WTC11 (cell line): ENCODE measurements at regions not wholly inside any gene's neighbourhood (a gene's known extent, or its start where the extent isn't known, plus 50 kb on each side); places are given as distances from the start of the nearest gene placed in this dataset.

Experiments used
- CREB1 ChIP-seq: sonication (generic); formaldehyde crosslinking; IDR thresholded peaks from 2 replicates; pipeline ENCODE4 v1.8.0; 2023; ENCODE audit warnings: mild to moderate bottlenecking, missing genetic modification reagents
- NFE2L1 ChIP-seq: sonication (generic); formaldehyde crosslinking; IDR thresholded peaks from 2 replicates; pipeline ENCODE4 v1.8.1; 2023; ENCODE audit warnings: missing genetic modification reagents
- NFYB ChIP-seq: sonication (generic); formaldehyde crosslinking; conservative IDR thresholded peaks from 2 replicates; pipeline ENCODE4 v1.8.0; 2022; ENCODE audit warnings: low read depth, missing genetic modification reagents
- RORB ChIP-seq: fragments of 250-450 bp; sonication (Bioruptor Pico); IDR thresholded peaks from 2 replicates; pipeline ENCODE4 v1.9.0; 2021; ENCODE audit warnings: mild to moderate bottlenecking
- TF ChIP-seq, protein P1 (sequence below): sonication (generic); formaldehyde crosslinking; IDR thresholded peaks from 2 replicates; pipeline ENCODE4 v1.8.0; 2022; ENCODE audit warnings: mild to moderate bottlenecking, missing genetic modification reagents
- TF ChIP-seq, protein P2 (sequence below): fragments of 200-600 bp; IDR thresholded peaks from 2 replicates; pipeline ENCODE4 v1.8.0; 2022; ENCODE audit warnings: antibody characterized with exemption
- TF ChIP-seq, protein P3 (sequence below): sonication (generic); formaldehyde crosslinking; IDR thresholded peaks from 2 replicates; pipeline ENCODE4 v1.8.0; 2022; ENCODE audit warnings: mild to moderate bottlenecking, missing genetic modification reagents
- TF ChIP-seq, protein P4 (sequence below): sonication (generic); formaldehyde crosslinking; IDR thresholded peaks from 2 replicates; pipeline ENCODE4 v1.8.0; 2022; ENCODE audit warnings: mild to moderate bottlenecking, missing genetic modification reagents
- TF ChIP-seq, protein P5 (sequence below): sonication (generic); formaldehyde crosslinking; IDR thresholded peaks from 2 replicates; pipeline ENCODE4 v1.8.0; 2022; ENCODE audit warnings: mild to moderate bottlenecking, missing genetic modification reagents
- TF ChIP-seq, protein P6 (sequence below): sonication (generic); formaldehyde crosslinking; IDR thresholded peaks from 2 replicates; pipeline ENCODE4 v1.8.1; 2023; ENCODE audit warnings: mild to moderate bottlenecking, missing genetic modification reagents, borderline replicate concordance

DNA sequence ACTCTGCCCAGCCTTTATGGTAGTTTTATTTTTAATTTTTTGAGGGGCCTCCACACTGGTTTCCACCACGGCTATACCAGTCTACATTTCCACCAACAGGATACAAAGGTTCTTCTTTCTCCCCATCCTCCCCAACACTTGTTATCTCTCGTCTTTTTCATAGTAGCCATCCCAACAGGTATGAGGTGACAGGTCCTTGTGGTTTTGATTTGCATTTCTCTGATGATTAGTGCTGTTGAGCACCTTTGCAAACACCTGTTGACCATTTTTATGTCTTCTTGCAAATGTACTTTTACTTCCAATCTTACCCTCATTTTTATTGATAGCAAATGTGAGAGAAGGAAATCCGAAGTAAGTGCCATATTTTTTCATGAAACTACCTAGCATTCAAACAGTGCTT is 195.4 kb upstream of the PREP start:
- TF ChIP-seq, protein P1, sequence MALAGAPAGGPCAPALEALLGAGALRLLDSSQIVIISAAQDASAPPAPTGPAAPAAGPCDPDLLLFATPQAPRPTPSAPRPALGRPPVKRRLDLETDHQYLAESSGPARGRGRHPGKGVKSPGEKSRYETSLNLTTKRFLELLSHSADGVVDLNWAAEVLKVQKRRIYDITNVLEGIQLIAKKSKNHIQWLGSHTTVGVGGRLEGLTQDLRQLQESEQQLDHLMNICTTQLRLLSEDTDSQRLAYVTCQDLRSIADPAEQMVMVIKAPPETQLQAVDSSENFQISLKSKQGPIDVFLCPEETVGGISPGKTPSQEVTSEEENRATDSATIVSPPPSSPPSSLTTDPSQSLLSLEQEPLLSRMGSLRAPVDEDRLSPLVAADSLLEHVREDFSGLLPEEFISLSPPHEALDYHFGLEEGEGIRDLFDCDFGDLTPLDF (CRISPR knock-in tag) = no peak
- no peak for TF ChIP-seq CREB1 (CRISPR knock-in tag)
- TF ChIP-seq, protein P2, sequence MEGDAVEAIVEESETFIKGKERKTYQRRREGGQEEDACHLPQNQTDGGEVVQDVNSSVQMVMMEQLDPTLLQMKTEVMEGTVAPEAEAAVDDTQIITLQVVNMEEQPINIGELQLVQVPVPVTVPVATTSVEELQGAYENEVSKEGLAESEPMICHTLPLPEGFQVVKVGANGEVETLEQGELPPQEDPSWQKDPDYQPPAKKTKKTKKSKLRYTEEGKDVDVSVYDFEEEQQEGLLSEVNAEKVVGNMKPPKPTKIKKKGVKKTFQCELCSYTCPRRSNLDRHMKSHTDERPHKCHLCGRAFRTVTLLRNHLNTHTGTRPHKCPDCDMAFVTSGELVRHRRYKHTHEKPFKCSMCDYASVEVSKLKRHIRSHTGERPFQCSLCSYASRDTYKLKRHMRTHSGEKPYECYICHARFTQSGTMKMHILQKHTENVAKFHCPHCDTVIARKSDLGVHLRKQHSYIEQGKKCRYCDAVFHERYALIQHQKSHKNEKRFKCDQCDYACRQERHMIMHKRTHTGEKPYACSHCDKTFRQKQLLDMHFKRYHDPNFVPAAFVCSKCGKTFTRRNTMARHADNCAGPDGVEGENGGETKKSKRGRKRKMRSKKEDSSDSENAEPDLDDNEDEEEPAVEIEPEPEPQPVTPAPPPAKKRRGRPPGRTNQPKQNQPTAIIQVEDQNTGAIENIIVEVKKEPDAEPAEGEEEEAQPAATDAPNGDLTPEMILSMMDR = no peak
- TF ChIP-seq NFYB (CRISPR knock-in tag) = no peak
- no peak for TF ChIP-seq RORB (CRISPR knock-in tag)
- TF ChIP-seq, protein P3, sequence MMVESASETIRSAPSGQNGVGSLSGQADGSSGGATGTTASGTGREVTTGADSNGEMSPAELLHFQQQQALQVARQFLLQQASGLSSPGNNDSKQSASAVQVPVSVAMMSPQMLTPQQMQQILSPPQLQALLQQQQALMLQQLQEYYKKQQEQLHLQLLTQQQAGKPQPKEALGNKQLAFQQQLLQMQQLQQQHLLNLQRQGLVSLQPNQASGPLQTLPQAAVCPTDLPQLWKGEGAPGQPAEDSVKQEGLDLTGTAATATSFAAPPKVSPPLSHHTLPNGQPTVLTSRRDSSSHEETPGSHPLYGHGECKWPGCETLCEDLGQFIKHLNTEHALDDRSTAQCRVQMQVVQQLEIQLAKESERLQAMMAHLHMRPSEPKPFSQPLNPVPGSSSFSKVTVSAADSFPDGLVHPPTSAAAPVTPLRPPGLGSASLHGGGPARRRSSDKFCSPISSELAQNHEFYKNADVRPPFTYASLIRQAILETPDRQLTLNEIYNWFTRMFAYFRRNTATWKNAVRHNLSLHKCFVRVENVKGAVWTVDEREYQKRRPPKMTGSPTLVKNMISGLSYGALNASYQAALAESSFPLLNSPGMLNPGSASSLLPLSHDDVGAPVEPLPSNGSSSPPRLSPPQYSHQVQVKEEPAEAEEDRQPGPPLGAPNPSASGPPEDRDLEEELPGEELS = no peak
- TF ChIP-seq NFE2L1 (CRISPR knock-in tag) = no peak
- TF ChIP-seq, protein P4, sequence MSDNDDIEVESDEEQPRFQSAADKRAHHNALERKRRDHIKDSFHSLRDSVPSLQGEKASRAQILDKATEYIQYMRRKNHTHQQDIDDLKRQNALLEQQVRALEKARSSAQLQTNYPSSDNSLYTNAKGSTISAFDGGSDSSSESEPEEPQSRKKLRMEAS (CRISPR knock-in tag) = no peak
- TF ChIP-seq, protein P5, sequence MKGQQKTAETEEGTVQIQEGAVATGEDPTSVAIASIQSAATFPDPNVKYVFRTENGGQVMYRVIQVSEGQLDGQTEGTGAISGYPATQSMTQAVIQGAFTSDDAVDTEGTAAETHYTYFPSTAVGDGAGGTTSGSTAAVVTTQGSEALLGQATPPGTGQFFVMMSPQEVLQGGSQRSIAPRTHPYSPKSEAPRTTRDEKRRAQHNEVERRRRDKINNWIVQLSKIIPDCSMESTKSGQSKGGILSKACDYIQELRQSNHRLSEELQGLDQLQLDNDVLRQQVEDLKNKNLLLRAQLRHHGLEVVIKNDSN = no peak
- TF ChIP-seq, protein P6, sequence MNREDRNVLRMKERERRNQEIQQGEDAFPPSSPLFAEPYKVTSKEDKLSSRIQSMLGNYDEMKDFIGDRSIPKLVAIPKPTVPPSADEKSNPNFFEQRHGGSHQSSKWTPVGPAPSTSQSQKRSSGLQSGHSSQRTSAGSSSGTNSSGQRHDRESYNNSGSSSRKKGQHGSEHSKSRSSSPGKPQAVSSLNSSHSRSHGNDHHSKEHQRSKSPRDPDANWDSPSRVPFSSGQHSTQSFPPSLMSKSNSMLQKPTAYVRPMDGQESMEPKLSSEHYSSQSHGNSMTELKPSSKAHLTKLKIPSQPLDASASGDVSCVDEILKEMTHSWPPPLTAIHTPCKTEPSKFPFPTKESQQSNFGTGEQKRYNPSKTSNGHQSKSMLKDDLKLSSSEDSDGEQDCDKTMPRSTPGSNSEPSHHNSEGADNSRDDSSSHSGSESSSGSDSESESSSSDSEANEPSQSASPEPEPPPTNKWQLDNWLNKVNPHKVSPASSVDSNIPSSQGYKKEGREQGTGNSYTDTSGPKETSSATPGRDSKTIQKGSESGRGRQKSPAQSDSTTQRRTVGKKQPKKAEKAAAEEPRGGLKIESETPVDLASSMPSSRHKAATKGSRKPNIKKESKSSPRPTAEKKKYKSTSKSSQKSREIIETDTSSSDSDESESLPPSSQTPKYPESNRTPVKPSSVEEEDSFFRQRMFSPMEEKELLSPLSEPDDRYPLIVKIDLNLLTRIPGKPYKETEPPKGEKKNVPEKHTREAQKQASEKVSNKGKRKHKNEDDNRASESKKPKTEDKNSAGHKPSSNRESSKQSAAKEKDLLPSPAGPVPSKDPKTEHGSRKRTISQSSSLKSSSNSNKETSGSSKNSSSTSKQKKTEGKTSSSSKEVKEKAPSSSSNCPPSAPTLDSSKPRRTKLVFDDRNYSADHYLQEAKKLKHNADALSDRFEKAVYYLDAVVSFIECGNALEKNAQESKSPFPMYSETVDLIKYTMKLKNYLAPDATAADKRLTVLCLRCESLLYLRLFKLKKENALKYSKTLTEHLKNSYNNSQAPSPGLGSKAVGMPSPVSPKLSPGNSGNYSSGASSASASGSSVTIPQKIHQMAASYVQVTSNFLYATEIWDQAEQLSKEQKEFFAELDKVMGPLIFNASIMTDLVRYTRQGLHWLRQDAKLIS = no peak
